ENCODE measurements at regions not wholly inside any gene's neighbourhood (a gene's known extent, or its start where the extent isn't known, plus 50 kb on each side); places are given as distances from the start of the nearest gene placed in this dataset.

GRCh38 chr5:38695021-38695958 is 138.8 kb upstream of the LIFR start:
- H4K8ac ChIP-seq (replicated peaks; ENCODE audit: insufficient read length, low read depth, low read length), result no peak overlapping the region
- H2BK20ac ChIP-seq (ENCODE audit: low read depth, low read length, poor library complexity, severe bottlenecking), result no peak overlapping the region
- H3K27ac Mint-ChIP-seq, result no peak overlapping the region
- no peak overlapping the region for H2AK5ac ChIP-seq (ENCODE audit: insufficient read length, low read length)
- TF ChIP-seq CTCF (conservative IDR thresholded peaks at IDR 0.05), result no peak
- H3K14ac ChIP-seq (ENCODE audit: insufficient read depth, low read length), result no peak overlapping the region
- WGBS (ENCODE audit: extremely low coverage, insufficient read length, low lambda C conversion rate), result no CpG with 5 or more reads among the region's 9 CpGs
- H3K9me3 Mint-ChIP-seq, result peaks cover 2 to 8% of the 10 kb centered on the region in 2 experiments; a peak in 3 of 5 replicates
- no peaks in the 10 kb centered on the region; the same call in 1 of the 2 replicates for H3K4me1 ChIP-seq (ENCODE audit: insufficient read depth, low read length)
- no peak overlapping the region for H3K4ac ChIP-seq (ENCODE audit: low read depth, low read length)
- no peak overlapping the region for H2AFZ ChIP-seq (ENCODE audit: low read length)
- no peak overlapping the region for H3K27ac ChIP-seq (ENCODE audit: insufficient read length, low read depth, low read length)
- H3K79me2 ChIP-seq (ENCODE audit: insufficient read depth, low read length), result 0 out of 2 replicates have a peak, but pooled peaks cover 2% of the 10 kb centered on the region
- H2BK15ac ChIP-seq (ENCODE audit: low read depth, low read length), result no peak overlapping the region
- no peak overlapping the region for H3T11ph ChIP-seq (ENCODE audit: low read length)
- no peak overlapping the region for H3K4me3 Mint-ChIP-seq
- H3K36me3 Mint-ChIP-seq (ENCODE audit: insufficient read depth in 1 of 3, low read depth in 3 of 3), result peaks cover 0 to 11% (median 0%) of the 10 kb centered on the region in 3 experiments; a peak in 2 of 7 replicates
- H4K91ac ChIP-seq (ENCODE audit: insufficient read length, low read depth, low read length), result no peak overlapping the region
- H3K79me1 ChIP-seq (ENCODE audit: insufficient read depth, low read depth, low read length, poor library complexity, severe bottlenecking), result no peaks in the 10 kb centered on the region
- no peak for DNase-seq
- no peak overlapping the region for H3K4me2 ChIP-seq (ENCODE audit: insufficient read depth, insufficient read length, low read length)
- no peak overlapping the region for H3K9ac ChIP-seq (ENCODE audit: extremely low read depth, insufficient read length, low read length)
- H3K9me3 ChIP-seq (ENCODE audit: control insufficient read depth, low read depth, low read length), result no peaks in the 10 kb centered on the region
- H3K23ac ChIP-seq (ENCODE audit: insufficient read length, low read depth, low read length), result no peak overlapping the region
- no peak overlapping the region for H3K56ac ChIP-seq (ENCODE audit: insufficient read length, low read depth, low read length)
- no peak overlapping the region for H3K18ac ChIP-seq (ENCODE audit: insufficient read length, low read depth, low read length)
- H2BK12ac ChIP-seq (ENCODE audit: insufficient read length, low read depth, low read length), result no peak overlapping the region
- no peaks in the 10 kb centered on the region for H3K27me3 ChIP-seq (ENCODE audit: insufficient read depth, low read length)
- no peaks in the 10 kb centered on the region for H4K20me1 ChIP-seq (ENCODE audit: control insufficient read depth, insufficient read depth, insufficient read length)
- no peak overlapping the region for H4K5ac ChIP-seq (ENCODE audit: insufficient read length, low read depth, low read length)
- H2BK5ac ChIP-seq (ENCODE audit: insufficient read length, low read length), result no peak overlapping the region
- H3K4me1 Mint-ChIP-seq, result peaks cover 3 to 13% of the 10 kb centered on the region in 2 experiments; a peak in 3 of 4 replicates
- no peak overlapping the region for H2BK120ac ChIP-seq (ENCODE audit: low read depth, low read length, poor library complexity, severe bottlenecking)
- H3K23me2 ChIP-seq (ENCODE audit: insufficient read length, low read depth, low read length, poor library complexity, severe bottlenecking), result no peaks in the 10 kb centered on the region
- H3K27me3 Mint-ChIP-seq (ENCODE audit: low read depth), result no peaks in the 10 kb centered on the region

Measured in H9 (cell line).